GM13976 (cell line): ENCODE measurements at regions not wholly inside any gene's neighbourhood (a gene's known extent, or its start where the extent isn't known, plus 50 kb on each side); places are given as distances from the start of the nearest gene placed in this dataset.
"Not testable (repeated sequence)": the region's sequence is repeated elsewhere in the genome, so short reads cannot be mapped to it uniquely, and the experiment has no call there.

Experiments used
- DNase-seq: peaks from one replicate; pipeline ENCODE4 v3.0.0; 2012; ENCODE audit warnings: low spot score
- in situ Hi-C: fragments of 300-500 bp; cut with MboI; formaldehyde crosslinking; loops from one replicate; pipeline ENCODE4 v1.12.0; 2022; ENCODE audit warnings: low sequenced_read_pairs, mixed read lengths, inconsistent platforms; ENCODE audit not compliant: unreplicated experiment
- TF ChIP-seq, protein P1 (sequence below): IDR thresholded peaks from 2 replicates; pipeline ENCODE4 v1.5.1; 2012; ENCODE audit warnings: borderline replicate concordance, mild to moderate bottlenecking; ENCODE audit not compliant: insufficient read depth; ENCODE audit errors: extremely low read depth, missing control alignments, control extremely low read depth

DNA sequence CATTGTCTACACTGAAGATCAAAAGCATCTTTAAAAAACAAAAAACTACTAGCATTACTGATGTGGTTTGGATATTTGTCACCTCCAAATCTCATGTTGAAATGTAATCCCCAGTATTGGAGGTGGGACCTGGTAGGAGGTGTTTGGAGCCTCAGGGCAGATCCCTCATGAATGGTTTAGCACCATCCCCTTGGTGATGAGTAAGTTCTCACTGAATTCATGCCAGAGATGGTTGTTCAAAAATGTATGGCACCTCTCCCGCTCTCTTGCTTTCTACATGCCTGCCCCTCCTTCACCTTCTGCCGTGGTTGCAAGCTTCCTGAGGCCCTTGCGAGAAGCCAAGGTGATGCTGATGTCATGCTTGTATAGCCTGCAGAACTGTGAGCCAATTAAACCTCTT lies 136.6 kb upstream of the FHIT start:
- in situ Hi-C loops, result loop anchor here (25.0 kb wide), 1 partner anchor 1801 kb away; no protein-coding TSS in a partner anchor
- DNase-seq, result no peak

DNA sequence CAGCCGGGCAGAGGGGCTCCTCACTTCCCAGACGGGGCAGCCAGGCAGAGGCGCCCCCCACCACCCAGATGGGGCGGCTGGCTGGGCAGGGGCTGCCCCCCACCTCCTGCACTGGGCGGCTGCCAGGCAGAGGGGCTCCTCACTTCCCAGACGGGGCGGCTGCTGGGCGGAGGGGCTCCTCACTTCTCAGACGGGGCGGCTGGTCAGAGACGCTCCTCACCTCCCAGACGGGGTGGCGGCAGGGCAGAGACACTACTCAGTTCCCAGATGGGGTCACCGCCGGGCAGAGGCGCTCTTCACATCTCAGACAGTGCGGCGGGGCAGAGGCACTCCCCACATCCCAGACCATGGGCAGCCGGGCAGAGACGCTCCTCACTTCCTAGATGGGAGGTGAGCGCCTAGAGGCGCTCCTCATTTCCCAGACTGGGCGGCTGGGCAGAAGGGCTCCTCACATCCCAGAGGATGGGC lies 142.3 kb upstream of the FHIT start:
- in situ Hi-C loops, result loop anchor here (25.0 kb wide), 1 partner anchor 1806 kb away; no protein-coding TSS in a partner anchor
- not testable (repeated sequence) for DNase-seq

More for the DNA sequence above, 136.6 kb upstream of the FHIT start:
- TF ChIP-seq, protein P1, sequence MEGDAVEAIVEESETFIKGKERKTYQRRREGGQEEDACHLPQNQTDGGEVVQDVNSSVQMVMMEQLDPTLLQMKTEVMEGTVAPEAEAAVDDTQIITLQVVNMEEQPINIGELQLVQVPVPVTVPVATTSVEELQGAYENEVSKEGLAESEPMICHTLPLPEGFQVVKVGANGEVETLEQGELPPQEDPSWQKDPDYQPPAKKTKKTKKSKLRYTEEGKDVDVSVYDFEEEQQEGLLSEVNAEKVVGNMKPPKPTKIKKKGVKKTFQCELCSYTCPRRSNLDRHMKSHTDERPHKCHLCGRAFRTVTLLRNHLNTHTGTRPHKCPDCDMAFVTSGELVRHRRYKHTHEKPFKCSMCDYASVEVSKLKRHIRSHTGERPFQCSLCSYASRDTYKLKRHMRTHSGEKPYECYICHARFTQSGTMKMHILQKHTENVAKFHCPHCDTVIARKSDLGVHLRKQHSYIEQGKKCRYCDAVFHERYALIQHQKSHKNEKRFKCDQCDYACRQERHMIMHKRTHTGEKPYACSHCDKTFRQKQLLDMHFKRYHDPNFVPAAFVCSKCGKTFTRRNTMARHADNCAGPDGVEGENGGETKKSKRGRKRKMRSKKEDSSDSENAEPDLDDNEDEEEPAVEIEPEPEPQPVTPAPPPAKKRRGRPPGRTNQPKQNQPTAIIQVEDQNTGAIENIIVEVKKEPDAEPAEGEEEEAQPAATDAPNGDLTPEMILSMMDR, result no peak

DNA sequence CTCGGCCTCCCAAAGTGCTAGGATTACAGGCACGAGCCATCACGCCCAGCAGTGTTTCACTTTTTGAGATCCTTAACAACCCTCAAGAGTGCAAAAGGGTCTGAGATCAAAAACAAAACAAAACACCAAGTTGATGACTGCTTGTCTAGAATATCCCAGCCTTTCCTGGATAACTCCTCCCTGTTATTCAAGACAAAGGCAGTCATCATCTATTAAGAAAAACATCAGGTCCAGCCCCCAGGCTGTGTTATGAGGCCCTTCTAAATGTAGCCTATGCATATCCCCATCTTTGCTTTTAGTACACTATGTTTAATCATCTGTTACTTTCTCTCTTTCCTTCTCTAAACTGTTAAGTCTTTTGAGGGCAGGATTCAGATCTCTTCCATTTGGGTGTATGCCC lies 150.1 kb upstream of the FHIT start:
- in situ Hi-C loops, result no loop called here
- TF ChIP-seq, protein P1, result no peak
- no peak for DNase-seq

DNA sequence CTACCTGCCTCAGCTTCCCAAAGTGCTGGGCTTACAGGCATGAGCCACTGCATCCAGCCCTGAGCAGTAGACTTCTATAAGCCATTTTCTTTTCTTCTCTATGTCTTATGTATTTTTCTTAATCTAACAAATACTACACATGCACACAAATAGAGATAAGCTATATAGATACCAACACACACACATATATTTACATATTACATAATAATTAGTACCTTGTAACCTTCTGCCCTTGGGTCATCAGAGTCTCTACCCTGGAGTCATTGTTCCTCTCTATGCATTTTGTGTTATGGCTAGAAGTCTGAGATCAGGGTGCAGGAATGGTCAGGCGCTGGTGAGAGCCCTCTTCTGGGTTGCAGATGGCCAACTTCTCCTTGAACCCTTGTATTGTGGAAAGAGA lies 154.0 kb upstream of the PTPRG start:
- in situ Hi-C loops, result no loop called here

DNA sequence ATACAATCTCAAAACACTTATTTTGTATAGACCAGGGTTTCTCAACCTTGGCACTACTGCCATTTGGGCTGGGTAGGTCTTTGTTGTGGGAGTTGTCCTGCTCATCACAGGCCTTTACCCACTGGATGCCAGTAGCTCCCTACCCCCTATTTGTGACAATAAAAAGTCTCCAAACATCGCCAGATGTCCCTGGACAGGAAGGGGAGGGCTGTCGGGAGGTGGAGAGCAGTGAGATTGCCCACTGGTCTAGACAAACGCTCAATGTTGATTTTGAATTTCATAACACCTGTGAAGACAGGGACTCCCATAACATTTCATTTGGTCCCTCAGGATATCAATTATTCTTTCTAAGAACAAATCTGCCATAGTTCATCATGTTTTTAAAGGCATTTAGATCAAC lies 151.7 kb upstream of the PTPRG start:
- in situ Hi-C loops, result no loop called here
- no peak for DNase-seq
- TF ChIP-seq, protein P1, result no peak

More for the DNA sequence above, 154.0 kb upstream of the PTPRG start:
- TF ChIP-seq, protein P1, result no peak
- no peak for DNase-seq

DNA sequence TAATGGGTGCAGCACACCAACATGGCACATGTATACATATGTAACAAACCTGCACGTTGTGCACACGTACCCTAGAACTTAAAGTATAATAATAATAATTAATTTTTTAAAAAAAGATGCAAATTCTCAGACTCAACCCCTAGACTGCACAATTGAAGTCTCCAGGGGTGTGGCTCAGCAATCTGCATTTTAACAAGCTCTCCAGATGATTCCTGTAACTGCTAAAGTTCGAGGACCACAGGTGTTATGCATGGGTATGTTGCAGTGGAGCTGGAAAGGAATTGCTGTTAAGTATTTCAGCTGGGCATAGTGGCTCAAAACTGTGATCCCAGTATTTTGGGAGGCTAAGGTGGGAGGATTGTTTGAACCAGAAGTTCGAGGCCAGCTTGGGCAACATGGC lies 151.0 kb upstream of the PTPRG start:
- in situ Hi-C loops, DNase-seq: not testable (repeated sequence)

DNA sequence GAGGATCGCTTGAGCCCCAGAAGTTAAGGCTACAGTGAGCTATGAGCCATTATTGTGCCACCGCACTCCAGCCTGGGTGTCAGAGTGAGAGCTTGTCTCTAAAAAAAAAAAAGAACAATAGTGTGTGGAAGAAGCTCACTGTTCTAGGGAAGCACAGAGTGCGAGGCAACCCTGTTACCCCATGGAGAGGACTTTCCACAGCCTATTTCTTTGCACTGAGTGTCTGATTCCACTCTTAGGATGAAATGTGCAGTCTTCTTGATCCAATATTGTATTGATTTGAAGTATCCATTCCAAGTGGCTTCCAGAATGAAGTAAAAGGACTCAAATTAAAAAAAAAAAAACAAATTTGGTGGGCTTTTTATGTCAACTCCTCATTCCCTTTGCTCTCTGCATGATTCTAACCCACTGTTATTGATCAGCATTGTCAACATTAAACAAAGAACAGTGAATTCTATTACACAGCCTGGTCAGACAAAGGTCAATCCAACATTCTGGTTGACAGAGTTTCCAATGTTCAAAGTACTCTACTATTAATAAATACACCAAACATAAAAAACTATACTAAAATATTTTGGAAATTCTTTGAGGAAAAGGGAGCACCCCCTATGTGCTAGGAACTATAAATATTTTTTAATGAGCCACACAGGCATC lies 150.2 kb upstream of the PTPRG start:
- DNase-seq, result no peak
- TF ChIP-seq, protein P1, result no peak
- in situ Hi-C loops, result no loop called here

DNA sequence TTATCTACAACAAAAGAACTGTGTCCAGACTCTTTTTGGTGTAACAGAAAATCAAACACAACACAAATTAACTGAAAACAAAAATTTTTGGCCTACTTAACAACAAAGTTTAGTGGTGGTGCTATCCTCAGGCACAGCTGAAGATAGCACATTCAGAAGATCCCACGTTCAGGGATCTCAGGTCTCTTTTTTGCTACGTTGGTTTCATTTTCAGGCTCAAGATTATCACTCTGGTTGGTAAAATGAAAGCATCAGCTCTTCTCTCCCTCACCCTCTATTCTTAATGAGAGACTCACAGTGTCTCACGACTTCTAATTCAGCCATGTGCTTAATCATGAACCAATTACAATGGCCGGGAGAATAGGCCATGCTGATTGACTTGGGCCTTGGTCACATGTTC lies 146.9 kb upstream of the PTPRG start:
- DNase-seq, result peak; percentile 33
- TF ChIP-seq, protein P1, result no peak
- in situ Hi-C loops, result no loop called here
